ENCODE measurements at regions not wholly inside any gene's neighbourhood (a gene's known extent, or its start where the extent isn't known, plus 50 kb on each side); places are given as distances from the start of the nearest gene placed in this dataset.

- Histone ChIP-seq H3K27me3 (replicated peaks in 1 of 4; ENCODE audit: control insufficient read depth in 3 of 4, extremely low read depth in 1 of 4, insufficient read depth in 3 of 4, low read length in 3 of 4) (no peaks in the 10 kb centered on the region), H2AK5ac (ENCODE audit: low read depth, low read length) (no peak overlapping the region), H3K79me2 (ENCODE audit: control insufficient read depth in 1 of 2, insufficient read depth in 2 of 2, low read length in 2 of 2) (no peaks in the 10 kb centered on the region), H3K36me3 (ENCODE audit: control insufficient read depth in 2 of 4, insufficient read depth in 4 of 4, low read length in 3 of 4) (no peaks in the 10 kb centered on the region), H3K9me3 (ENCODE audit: insufficient read depth in 2 of 2, low read depth in 1 of 2, low read length in 1 of 2) (no peaks in the 10 kb centered on the region), H3K27ac (ENCODE audit: low read depth, low read length) (no peak overlapping the region), H2BK120ac (replicated peaks; ENCODE audit: low read depth, low read length) (no peak overlapping the region), H3K18ac (ENCODE audit: extremely low read depth, low read length) (no peak overlapping the region), H4K91ac (replicated peaks; ENCODE audit: insufficient read length, low read length) (no peak overlapping the region), H3K14ac (ENCODE audit: insufficient read length) (no peak overlapping the region), H3K4me1 (replicated peaks in 1 of 4; ENCODE audit: control insufficient read depth in 3 of 4, insufficient read depth in 4 of 4, low read length in 3 of 4) (0 out of 7 replicates have a peak, but pooled peaks cover 0 to 3% (median 0%) of the 10 kb centered on the region in 4 experiments), H2BK12ac (ENCODE audit: low read depth, low read length) (no peak overlapping the region), H4K20me1 (replicated peaks in 1 of 2; ENCODE audit: control insufficient read depth in 1 of 2, insufficient read depth in 2 of 2, low read length in 2 of 2) (no peaks in the 10 kb centered on the region), H3K4ac (replicated peaks; ENCODE audit: insufficient read length, low read depth, low read length) (no peak overlapping the region), H3K23me2 (ENCODE audit: low read depth, low read length) (no peaks in the 10 kb centered on the region), H4K8ac (ENCODE audit: extremely low read depth, insufficient read depth, low read length) (no peak overlapping the region), H2AFZ (ENCODE audit: low read length) (no peak overlapping the region), H3K9ac (replicated peaks in 1 of 4; ENCODE audit: extremely low read depth in 1 of 4, low read depth in 3 of 4, low read length in 3 of 4) (no peak overlapping the region), H3K79me1 (ENCODE audit: low read depth, low read length) (no peaks in the 10 kb centered on the region), H3K4me3 (ENCODE audit: extremely low read depth in 1 of 4, insufficient read depth in 2 of 4, low read depth in 3 of 4, low read length in 4 of 4) (no peak overlapping the region), H3K23ac (ENCODE audit: insufficient read length) (no peak overlapping the region), H3K56ac (replicated peaks; ENCODE audit: insufficient read length, low read depth, low read length) (no peak overlapping the region), H2BK5ac (ENCODE audit: low read depth, low read length) (no peak overlapping the region), H2BK15ac (ENCODE audit: low read length) (no peak overlapping the region), H2BK20ac (ENCODE audit: low read length) (no peak overlapping the region), H4K5ac (ENCODE audit: insufficient read length, low read depth, low read length) (no peak overlapping the region), H3K4me2 (ENCODE audit: insufficient read depth in 1 of 2, low read depth in 2 of 2, low read length in 2 of 2) (no peak overlapping the region)
- DNase-seq (ENCODE audit: low read depth in 1 of 2, low spot score in 2 of 2) (no peak), FAIRE-seq (no peak)
- TF ChIP-seq HDAC2 (IDR thresholded peaks at IDR 0.05; ENCODE audit: borderline replicate concordance in 1 of 2, low read depth in 2 of 2, low read length in 2 of 2): no peak
- TF ChIP-seq NRF1 (IDR thresholded peaks at IDR 0.05; ENCODE audit: low read depth, low read length): no peak
- no peak for TF ChIP-seq SIN3A (conservative IDR thresholded peaks at IDR 0.05 in 1 of 2, IDR thresholded peaks at IDR 0.05 in 1 of 2; ENCODE audit: low read depth in 1 of 2, low read length in 2 of 2)
- no peak for TF ChIP-seq JUND (IDR thresholded peaks at IDR 0.05; ENCODE audit: low read length)
- TF ChIP-seq CTBP2 (IDR thresholded peaks at IDR 0.05; ENCODE audit: borderline replicate concordance, insufficient read depth, insufficient read length, low read length): no peak
- TF ChIP-seq KDM1A (IDR thresholded peaks at IDR 0.05; ENCODE audit: borderline replicate concordance, low read length): no peak
- no peak for TF ChIP-seq GTF2F1 (IDR thresholded peaks at IDR 0.05; ENCODE audit: borderline replicate concordance, low read depth, low read length)
- TF ChIP-seq RXRA (IDR thresholded peaks at IDR 0.05; ENCODE audit: insufficient read depth, low read depth, low read length): no peak
- TF ChIP-seq KDM4A (IDR thresholded peaks at IDR 0.05; ENCODE audit: low read depth, low read length, severe bottlenecking): no peak
- no peak for TF ChIP-seq SP4 (IDR thresholded peaks at IDR 0.05; ENCODE audit: low read length)
- TF ChIP-seq SP2 (IDR thresholded peaks at IDR 0.05; ENCODE audit: low read length): no peak
- TF ChIP-seq KDM5A (IDR thresholded peaks at IDR 0.05; ENCODE audit: low read length): no peak
- 86% methylated on average over 1 of the region's 1 CpG; no CpG with 5 or more reads in 1 of the 2 experiments for WGBS, 2 experiments (ENCODE audit: extremely low coverage in 1 of 2, insufficient coverage in 1 of 2, insufficient read length in 1 of 2, insufficient replicate concordance in 2 of 2, low coverage in 1 of 2, low lambda C conversion rate in 2 of 2, missing lambda C conversion rate in 1 of 2)
- ChIA-PET POLR2A (ENCODE audit: partially characterized antibody) (no interaction called here), CTCF (ENCODE audit: partially characterized antibody) (no interaction called here)
Measured at GRCh38 chr6:98566126-98566525, 268.2 kb upstream of the POU3F2 start.
